Left renal cortex interstitium (tissue), 4 donors: ENCODE measurements at regions not wholly inside any gene's neighbourhood (a gene's known extent, or its start where the extent isn't known, plus 50 kb on each side); places are given as distances from the start of the nearest gene placed in this dataset.

Experiments
- DNase-seq, 4 donors: peaks; one replicate each; pipeline ENCODE4 v3.0.0-alpha.2; 2013; ENCODE audit warnings: low read depth in 4 of 4, low spot score in 2 of 4, missing footprints in 1 of 4

GRCh38 chr17:77375917-77376651 lies 235.3 kb downstream of the SEC14L1 start:
- no peak for DNase-seq

DNA sequence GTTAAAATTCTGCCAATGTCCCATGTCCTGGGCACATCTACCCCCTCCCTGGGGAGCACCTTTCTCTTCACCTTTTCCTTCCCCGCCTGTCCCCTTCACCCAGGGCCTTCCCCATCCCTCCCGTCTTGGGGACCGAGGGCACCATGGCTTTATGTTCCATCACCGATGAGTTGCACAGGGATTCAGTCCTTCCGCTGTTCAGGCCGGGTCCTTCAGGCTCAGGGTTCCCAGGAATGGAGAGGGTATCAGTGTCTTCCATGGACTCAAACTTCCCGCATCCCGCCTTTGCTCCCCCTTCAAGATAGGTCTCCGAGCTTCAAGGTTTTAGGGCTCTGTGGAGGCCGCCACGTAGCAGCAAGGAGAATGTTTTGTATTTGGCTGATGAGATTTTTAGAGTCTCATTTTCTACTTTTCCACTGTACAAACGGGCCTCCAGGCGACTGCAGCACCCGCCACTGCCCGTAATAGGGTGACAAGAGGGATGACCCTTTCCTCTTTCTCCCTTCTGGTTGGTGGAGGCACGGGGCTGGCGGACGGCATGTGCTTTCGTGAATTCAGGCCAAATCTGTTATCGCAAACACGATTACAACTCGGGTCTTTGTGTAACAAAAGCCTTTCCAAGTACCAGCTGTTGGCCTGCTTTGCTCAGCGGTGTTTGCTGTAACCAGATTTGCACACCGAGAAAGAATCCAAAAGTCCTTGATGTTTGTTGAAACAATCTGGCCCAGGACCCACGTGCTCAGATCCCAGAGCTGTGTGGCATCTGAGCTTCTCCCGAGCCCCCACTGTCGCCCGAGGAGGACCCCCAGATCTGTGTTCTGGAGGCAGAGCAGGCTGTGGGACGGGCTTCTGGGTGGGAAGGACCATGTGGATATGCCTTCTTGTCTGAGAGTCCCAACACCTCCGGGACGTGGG lies 236.3 kb downstream of the SEC14L1 start:
- no peak for DNase-seq

GRCh38 chr17:77377710-77378235 lies 237.0 kb downstream of the SEC14L1 start:
- DNase-seq: no peak

- no peak for DNase-seq
These were observed 237.7 kb downstream of the SEC14L1 start for GRCh38 chr17:77378318-77379064.

DNA sequence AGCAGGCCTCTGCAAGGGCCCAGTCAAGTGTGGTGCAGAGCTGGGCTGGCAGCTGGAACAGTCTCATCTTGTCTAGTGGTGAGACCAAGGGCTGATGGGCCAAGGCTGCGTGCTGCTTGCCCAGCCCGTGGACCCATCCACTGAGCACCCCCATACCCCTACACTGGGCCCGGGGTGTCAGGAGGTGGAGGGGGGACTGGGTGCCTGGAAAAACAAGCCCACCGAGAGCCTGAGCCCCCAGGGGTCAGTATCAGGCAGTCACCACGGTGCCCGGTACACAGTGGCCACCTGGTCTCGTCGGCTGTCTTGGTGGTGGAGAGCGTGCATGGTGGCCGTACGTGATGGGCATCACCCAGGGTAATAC lies 238.3 kb downstream of the SEC14L1 start:
- DNase-seq: no peak

DNA sequence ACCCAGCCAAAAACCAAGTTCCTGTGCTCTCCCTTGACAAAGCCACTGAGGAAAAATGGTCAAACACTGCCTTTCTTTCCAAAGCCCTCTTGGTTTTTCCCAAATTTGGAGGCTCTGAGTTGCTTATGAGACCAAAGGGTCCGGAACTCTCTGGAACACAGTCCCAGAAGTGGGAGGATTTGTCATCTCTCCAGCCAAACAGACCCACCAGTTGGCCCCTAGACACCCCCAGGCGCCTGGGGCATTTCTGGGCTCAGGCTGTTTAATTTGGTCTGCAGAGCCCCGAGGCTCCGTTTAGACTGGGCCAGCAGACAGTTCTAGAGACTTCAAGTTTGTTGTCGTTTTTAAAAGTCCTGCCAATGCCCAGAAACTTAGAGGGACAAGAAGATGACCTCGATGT lies 239.1 kb downstream of the SEC14L1 start:
- no peak for DNase-seq

DNA sequence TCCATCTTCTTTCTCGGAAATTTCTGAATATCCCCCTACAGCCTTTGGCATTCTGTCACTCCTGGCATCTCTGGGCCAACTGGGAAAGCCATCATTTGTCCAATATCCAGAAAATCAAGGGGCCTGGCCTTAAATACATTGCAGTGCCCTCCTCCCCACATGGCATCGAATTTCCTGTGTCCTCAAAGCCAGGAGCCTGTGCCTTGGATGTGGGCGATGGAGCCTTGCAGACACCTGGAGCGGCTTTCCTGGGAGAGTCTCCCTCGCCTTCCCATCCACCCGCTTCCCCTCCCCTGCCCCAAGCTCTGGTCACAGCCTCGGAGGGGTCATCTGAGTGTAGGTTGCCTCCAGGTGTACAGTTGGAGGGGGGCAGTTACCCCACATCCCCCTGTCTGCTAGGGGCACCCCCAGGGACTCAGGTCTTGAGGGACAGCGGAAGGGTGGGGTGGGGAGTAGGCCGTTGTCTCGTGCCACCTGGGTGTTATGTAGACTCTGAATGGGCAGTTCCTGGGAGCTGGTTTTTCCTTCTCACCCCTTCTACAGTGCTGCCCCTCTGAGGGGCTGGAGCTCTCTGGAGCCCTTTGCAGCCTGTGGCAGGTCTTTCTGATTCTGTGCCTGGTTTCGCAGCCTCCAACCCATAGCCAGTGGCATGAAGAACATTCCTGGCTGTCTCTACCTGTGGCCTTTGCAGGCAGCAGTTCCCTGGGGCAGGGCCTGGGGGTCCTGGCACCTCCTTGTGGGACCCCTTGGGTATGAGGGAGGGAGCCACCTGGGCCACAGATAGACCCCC lies 239.8 kb downstream of the SEC14L1 start:
- DNase-seq: no peak

- no peak for DNase-seq
These were observed 240.5 kb downstream of the SEC14L1 start for GRCh38 chr17:77381185-77381700.

GRCh38 chr17:77381731-77382130 lies 241.0 kb downstream of the SEC14L1 start:
- DNase-seq: no peak

DNA sequence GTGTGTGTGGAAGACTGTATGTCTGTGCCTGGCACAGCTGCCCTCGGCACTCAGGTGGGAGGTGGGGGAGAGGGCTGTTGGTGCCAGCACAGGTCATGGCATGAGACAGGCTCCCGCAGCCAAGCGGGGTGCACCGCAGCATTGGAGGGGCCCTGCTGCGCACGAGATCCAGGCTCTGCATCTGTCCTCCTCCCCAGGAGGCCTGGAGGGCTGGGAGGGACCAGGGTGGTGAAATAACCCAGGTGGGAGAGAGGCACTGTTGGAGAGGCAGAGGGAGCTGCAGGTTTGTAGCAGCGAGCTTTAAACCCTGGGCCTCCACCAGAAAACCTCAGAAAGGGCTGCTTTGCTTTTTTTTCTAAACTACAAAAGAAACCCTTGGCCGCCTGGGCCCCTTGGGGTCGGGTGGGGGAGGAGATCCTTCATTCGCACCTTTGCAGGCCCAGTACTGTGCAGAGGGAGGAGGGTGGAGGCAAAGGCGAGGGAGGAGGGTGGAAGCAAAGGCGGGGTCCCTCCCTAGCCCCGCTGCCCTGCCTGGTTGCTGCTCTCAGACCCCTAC lies 241.7 kb downstream of the SEC14L1 start:
- no peak for DNase-seq

- DNase-seq: no peak
These were observed 242.3 kb downstream of the SEC14L1 start for GRCh38 chr17:77382966-77383612.

DNA sequence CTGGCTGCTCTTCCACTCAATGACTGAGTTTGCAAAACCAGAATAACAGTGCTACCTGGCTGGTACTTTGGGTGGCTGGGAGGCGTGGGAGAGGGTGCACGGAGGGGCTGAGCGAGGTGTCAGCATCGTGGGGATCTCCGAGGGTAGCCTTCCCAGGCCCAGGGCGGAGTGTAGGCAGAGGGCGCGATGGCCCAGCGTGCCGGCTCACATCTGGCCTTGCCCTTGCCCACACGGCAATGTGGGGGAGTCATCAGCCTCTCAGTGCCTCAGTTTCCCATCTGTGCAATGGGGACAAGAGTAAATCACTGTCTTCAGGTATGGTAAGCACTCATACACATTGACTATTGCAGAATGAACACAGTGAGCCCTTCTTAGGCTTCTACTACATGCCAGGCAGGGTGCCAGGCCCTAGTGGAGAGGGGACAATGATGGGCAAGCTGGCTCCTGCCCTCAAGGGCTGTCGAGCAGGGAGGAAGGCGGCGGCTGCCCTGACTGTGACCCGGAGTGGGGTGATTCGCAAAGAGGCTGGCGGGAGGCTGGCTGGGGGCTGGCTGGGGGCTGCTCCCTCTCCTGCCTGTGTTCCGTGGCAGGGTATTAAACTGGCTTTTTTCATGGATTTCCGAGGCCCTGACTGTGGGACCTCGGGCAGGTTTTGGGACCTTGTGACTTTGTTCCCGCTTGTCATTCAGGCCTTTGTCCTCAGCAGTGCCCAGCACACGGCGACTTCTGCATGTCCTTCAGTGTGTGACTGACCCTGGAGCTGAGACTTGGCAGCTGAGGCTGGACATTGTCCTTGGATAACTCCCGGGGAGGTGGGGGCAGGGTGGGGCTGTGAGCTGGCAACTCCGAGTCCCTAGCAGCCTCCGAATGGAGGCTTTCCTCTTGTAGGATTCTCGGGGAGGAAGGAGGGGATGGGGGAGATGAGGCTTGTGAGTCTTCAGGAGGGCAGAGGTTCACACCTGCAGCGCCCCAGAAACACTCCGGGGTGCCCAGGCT lies 243.1 kb downstream of the SEC14L1 start:
- DNase-seq: no peak

DNA sequence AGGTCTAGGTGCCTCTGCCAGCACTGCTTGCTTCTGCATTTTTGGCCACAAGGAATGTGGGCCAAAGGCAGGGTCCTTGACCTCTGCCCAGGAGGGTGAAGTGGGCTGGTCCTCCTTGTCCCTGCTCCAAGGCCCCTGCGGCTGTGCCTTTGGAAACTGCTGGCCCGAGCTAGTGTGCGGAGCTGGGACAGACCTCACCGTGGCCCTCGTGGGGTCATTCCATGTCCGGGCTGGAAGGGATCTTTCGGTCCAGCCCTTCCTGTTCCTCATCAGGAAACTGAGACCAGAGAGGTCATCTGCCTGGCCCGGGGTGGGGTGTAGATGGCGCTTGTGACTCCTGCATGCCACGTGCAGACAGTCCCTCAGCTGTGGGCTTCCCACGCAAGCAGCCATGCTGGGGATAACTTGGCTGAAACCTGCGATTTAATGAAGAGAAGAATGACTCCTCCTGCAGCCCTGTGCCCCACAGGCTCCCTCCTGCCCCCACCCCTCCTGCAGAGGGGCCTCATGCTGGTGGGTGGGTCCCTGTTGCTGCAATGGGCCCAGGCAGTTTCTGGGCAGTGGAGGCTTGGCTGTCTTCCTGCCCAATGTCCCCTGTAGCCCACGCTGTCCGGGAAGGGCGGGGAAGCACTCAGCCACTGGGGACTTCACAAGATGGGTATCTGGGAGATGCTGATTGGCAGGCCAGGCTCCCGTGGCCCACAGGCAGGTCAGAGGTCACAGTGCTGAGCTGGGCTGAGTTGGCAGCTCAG lies 245.2 kb downstream of the SEC14L1 start:
- no peak for DNase-seq

DNA sequence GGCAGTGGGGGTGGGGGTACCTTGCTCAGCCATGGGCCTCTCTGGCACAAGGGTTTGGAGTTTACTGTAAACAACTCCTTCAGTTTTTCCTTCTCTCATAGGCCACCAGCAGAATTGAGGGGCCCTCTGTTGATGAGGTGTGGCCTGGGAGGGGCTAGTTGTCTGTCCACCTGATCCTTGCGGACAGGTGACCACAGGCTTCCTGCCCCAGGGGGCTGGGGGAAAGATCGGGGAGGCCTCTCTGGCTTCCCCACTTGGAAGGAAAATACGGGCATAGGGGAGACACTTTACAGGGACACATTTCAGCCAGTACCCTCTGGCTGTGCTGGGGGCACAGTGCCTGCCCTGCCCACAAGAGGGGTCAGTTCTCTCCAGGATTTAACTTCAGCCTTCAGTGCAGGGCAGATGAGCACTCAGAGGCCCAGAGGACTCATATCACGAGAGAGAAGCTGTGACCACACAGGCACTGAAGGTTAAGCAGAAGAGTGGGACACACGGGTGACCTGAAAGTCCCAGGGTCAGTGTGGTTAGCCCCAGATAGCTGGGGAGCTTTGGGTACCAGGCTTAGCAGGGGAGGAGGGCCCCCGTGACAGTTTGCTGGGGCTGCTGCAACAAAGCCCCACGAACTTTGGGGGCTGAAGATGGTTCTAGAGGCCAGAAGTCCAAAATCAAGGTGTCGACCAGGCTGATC lies 245.9 kb downstream of the SEC14L1 start:
- no peak for DNase-seq

DNA sequence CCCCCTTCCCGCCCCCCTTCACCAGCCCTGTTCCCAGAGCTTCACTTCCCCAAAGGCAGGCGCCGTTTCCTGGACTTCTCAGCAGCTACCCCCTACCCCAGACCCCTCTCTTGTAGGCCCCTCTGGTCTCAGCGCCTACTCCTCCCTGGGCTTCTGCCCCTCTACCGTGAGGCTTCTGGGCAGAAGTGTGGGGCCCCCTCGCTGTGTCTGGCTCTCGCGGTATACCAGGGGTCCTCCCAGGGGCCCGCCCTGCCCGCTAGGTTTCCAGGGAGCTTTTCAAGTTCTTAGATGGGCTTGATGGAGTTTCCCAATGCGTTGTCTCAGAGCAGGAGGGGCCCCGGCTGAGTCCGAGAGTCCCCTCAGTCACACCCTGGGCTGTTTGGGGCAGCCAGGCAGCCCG lies 247.1 kb downstream of the SEC14L1 start:
- DNase-seq: no peak

GRCh38 chr17:77388384-77389306 lies 247.9 kb downstream of the SEC14L1 start:
- DNase-seq: no peak
